ENCODE measurements at regions not wholly inside any gene's neighbourhood (a gene's known extent, or its start where the extent isn't known, plus 50 kb on each side); places are given as distances from the start of the nearest gene placed in this dataset.

GRCh38 chr12:90899456-90900182, 55.4 kb downstream of the CCER1 start:
- DNase-seq (ENCODE audit: low spot score), result no peak

GRCh38 chr12:90897986-90898385, 57.0 kb downstream of the CCER1 start:
- DNase-seq (ENCODE audit: low spot score), result no peak

- DNase-seq (ENCODE audit: low spot score), result no peak
These were observed 57.7 kb downstream of the CCER1 start for GRCh38 chr12:90897316-90897715.

GRCh38 chr12:90896821-90897220, 58.2 kb downstream of the CCER1 start:
- DNase-seq (ENCODE audit: low spot score), result no peak

- no peak for DNase-seq (ENCODE audit: low spot score)
These were observed 58.8 kb downstream of the CCER1 start for GRCh38 chr12:90896164-90896563.

- no peak for DNase-seq (ENCODE audit: low spot score)
These were observed 66.7 kb downstream of the CCER1 start for GRCh38 chr12:90888316-90888715.

- no peak for DNase-seq (ENCODE audit: low spot score)
These were observed 71.5 kb downstream of the CCER1 start for GRCh38 chr12:90883456-90883855.

GRCh38 chr12:90871726-90872096, 83.3 kb downstream of the CCER1 start:
- DNase-seq (ENCODE audit: low spot score), result no peak

GRCh38 chr12:90870971-90871725, 83.8 kb downstream of the CCER1 start:
- DNase-seq (ENCODE audit: low spot score), result no peak

GRCh38 chr12:90868626-90869025, 86.3 kb downstream of the CCER1 start:
- DNase-seq (ENCODE audit: low spot score), result no peak

- no peak for DNase-seq (ENCODE audit: low spot score)
These were observed 95.4 kb downstream of the CCER1 start for GRCh38 chr12:90859591-90859990.

- peak; percentile 14 for DNase-seq (ENCODE audit: low spot score)
These were observed 96.7 kb downstream of the CCER1 start for GRCh38 chr12:90858252-90858651.

GRCh38 chr12:90855534-90855933, 99.4 kb downstream of the CCER1 start:
- no peak for DNase-seq (ENCODE audit: low spot score)

- peak; percentile 51 for DNase-seq (ENCODE audit: low spot score)
These were observed 100.8 kb downstream of the CCER1 start for GRCh38 chr12:90854136-90854689.

GRCh38 chr12:90851800-90852718, 102.9 kb downstream of the CCER1 start:
- DNase-seq (ENCODE audit: low spot score), result no peak

- no peak for DNase-seq (ENCODE audit: low spot score)
These were observed 112.5 kb downstream of the CCER1 start for GRCh38 chr12:90842477-90842876.

GRCh38 chr12:90841336-90841735, 113.6 kb downstream of the CCER1 start:
- DNase-seq (ENCODE audit: low spot score), result no peak

- DNase-seq (ENCODE audit: low spot score), result no peak
These were observed 115.6 kb downstream of the CCER1 start for GRCh38 chr12:90839346-90839745.

GRCh38 chr12:90836689-90837088, 118.3 kb downstream of the CCER1 start:
- no peak for DNase-seq (ENCODE audit: low spot score)

- DNase-seq (ENCODE audit: low spot score), result no peak
These were observed 121.7 kb downstream of the CCER1 start for GRCh38 chr12:90833228-90833627.

- DNase-seq (ENCODE audit: low spot score), result no peak
These were observed 122.5 kb downstream of the CCER1 start for GRCh38 chr12:90832427-90832826.

- no peak for DNase-seq (ENCODE audit: low spot score)
These were observed 123.3 kb downstream of the CCER1 start for GRCh38 chr12:90831712-90832111.
